Brain microvascular endothelial cell (primary cell): ENCODE measurements at regions not wholly inside any gene's neighbourhood (a gene's known extent, or its start where the extent isn't known, plus 50 kb on each side); places are given as distances from the start of the nearest gene placed in this dataset.

ENCODE experiments used
- DNase-seq: peaks from one replicate; pipeline ENCODE4 v3.0.0-alpha.2; 2020
- H3K27ac ChIP-seq: fragments of 250-450 bp; sonication (Bioruptor Pico); 2 replicates; pipeline ENCODE4 v1.5.1; 2020; ENCODE audit warnings: mild to moderate bottlenecking, moderate library complexity
- H3K27me3 ChIP-seq: fragments of 250-450 bp; sonication (Bioruptor Pico); replicated peaks from 2 replicates; pipeline ENCODE4 v1.5.1; 2020; ENCODE audit warnings: mild to moderate bottlenecking
- H3K36me3 ChIP-seq: fragments of 250-450 bp; sonication (Bioruptor Pico); replicated peaks from 2 replicates; pipeline ENCODE4 v1.5.1; 2020; ENCODE audit warnings: mild to moderate bottlenecking
- H3K4me3 ChIP-seq: 2 replicates; pipeline ENCODE4 v1.5.1; 2011; ENCODE audit warnings: low read depth, mild to moderate bottlenecking, control low read depth, low read length, moderate library complexity
- in situ Hi-C: cut with HindIII; loops from 2 replicates; pipeline ENCODE4 v1.10.0; 2017; ENCODE audit warnings: low sequenced_read_pairs, low pct_ligation_motif_present
- TF ChIP-seq, protein P1 (sequence below): IDR thresholded peaks from 2 replicates; pipeline ENCODE4 v1.5.1; 2011; ENCODE audit warnings: low read depth, mild to moderate bottlenecking, moderate library complexity, low read length, control low read depth, inconsistent platforms; ENCODE audit errors: missing control alignments

DNA sequence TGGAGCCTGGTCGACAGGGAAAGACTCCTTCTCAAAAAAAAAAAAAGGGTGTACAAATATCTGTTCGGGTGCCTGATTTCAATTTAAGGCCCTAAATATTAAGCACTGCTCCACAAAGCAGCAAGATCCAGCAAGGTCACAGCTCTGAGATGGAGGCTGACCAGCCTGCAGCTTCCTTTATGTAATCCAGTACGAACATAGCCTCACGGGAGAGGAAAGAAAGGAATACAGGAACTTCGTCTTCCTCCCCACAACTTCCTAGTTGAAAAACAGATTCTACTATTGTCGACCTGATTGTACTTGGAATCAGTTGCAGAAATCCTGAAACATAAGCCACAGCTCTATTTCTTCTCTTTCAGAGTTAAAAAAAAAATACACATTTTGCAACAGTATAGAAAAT lies 53.5 kb upstream of the TBC1D9 start:
- Histone ChIP-seq H3K27ac (no peak overlapping the region), H3K27me3 (peaks cover 5% of the 10 kb centered on the region), H3K36me3 (no peaks in the 10 kb centered on the region), H3K4me3 (no peak overlapping the region)
- TF ChIP-seq, protein P1, sequence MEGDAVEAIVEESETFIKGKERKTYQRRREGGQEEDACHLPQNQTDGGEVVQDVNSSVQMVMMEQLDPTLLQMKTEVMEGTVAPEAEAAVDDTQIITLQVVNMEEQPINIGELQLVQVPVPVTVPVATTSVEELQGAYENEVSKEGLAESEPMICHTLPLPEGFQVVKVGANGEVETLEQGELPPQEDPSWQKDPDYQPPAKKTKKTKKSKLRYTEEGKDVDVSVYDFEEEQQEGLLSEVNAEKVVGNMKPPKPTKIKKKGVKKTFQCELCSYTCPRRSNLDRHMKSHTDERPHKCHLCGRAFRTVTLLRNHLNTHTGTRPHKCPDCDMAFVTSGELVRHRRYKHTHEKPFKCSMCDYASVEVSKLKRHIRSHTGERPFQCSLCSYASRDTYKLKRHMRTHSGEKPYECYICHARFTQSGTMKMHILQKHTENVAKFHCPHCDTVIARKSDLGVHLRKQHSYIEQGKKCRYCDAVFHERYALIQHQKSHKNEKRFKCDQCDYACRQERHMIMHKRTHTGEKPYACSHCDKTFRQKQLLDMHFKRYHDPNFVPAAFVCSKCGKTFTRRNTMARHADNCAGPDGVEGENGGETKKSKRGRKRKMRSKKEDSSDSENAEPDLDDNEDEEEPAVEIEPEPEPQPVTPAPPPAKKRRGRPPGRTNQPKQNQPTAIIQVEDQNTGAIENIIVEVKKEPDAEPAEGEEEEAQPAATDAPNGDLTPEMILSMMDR: no peak
- no peak for DNase-seq
- in situ Hi-C loops: no loop called here

GRCh38 chr4:140808256-140808655 lies 52.1 kb upstream of the TBC1D9 start:
- Histone ChIP-seq H3K4me3 (no peak overlapping the region), H3K36me3 (no peaks in the 10 kb centered on the region), H3K27ac (no peak overlapping the region), H3K27me3 (peaks cover 5% of the 10 kb centered on the region)
- TF ChIP-seq, protein P1: no peak
- in situ Hi-C loops: no loop called here
- DNase-seq: no peak

- Histone ChIP-seq H3K27me3 (peaks cover 5% of the 10 kb centered on the region), H3K36me3 (no peaks in the 10 kb centered on the region), H3K4me3 (no peak overlapping the region), H3K27ac (no peak overlapping the region)
- peak; percentile 11 for DNase-seq
- in situ Hi-C loops: no loop called here
- TF ChIP-seq, protein P1: no peak
Measured at GRCh38 chr4:140807491-140808252, 51.5 kb upstream of the TBC1D9 start.

- H3K36me3 ChIP-seq: no peaks in the 10 kb centered on the region
- TF ChIP-seq, protein P1: no peak
- peaks cover 2% of the 10 kb centered on the region for H3K27me3 ChIP-seq
- no peak overlapping the region for H3K4me3 ChIP-seq
- H3K27ac ChIP-seq: no peak overlapping the region
- DNase-seq: no peak
- in situ Hi-C loops: no loop called here
Measured at GRCh38 chr4:140806163-140806562, 50.0 kb upstream of the TBC1D9 start.
